ENCODE measurements at regions not wholly inside any gene's neighbourhood (a gene's known extent, or its start where the extent isn't known, plus 50 kb on each side); places are given as distances from the start of the nearest gene placed in this dataset.

- no peak overlapping the region for H3K4me3 ChIP-seq (ENCODE audit: low read depth, low read length, poor library complexity, severe bottlenecking)
- no peak overlapping the region for H3K27ac ChIP-seq (ENCODE audit: low read depth, low read length, poor library complexity, severe bottlenecking)
- intact Hi-C loops (cut with micrococcal nuclease; ENCODE audit: unreplicated experiment): no loop called here
- DNase-seq (ENCODE audit: low spot score): no peak
- no peaks in the 10 kb centered on the region for H3K27me3 ChIP-seq (replicated peaks; ENCODE audit: insufficient read depth, low read depth, low read length, poor library complexity)
- BruUV-seq (replicated peaks): no TSS peak
- H3K9me3 ChIP-seq (ENCODE audit: low read depth, low read length, poor library complexity, severe bottlenecking): no peaks in the 10 kb centered on the region
- no peaks in the 10 kb centered on the region for H3K36me3 ChIP-seq (ENCODE audit: insufficient read depth, low read length, poor library complexity, severe bottlenecking)
- POLR2A ChIA-PET (ENCODE audit: low non-redundant PET): no interaction called here
- no peaks in the 10 kb centered on the region for H3K4me1 ChIP-seq (ENCODE audit: insufficient read depth, low read length, poor library complexity, severe bottlenecking)
- no peak for TF ChIP-seq EZH2 (IDR thresholded peaks at IDR 0.05; ENCODE audit: borderline replicate concordance, low read depth, low read length, poor library complexity, severe bottlenecking)
- CTCF ChIA-PET: no interaction called here
Observed at GRCh38 chr2:41917587-41917986, 130.2 kb upstream of the PKDCC start.

GRCh38 chr2:41919135-41919534 is 128.7 kb upstream of the PKDCC start:
- no peaks in the 10 kb centered on the region for H3K9me3 ChIP-seq (ENCODE audit: low read depth, low read length, poor library complexity, severe bottlenecking)
- no peak for DNase-seq (ENCODE audit: low spot score)
- no peak overlapping the region for H3K4me3 ChIP-seq (ENCODE audit: low read depth, low read length, poor library complexity, severe bottlenecking)
- ChIA-PET CTCF (no interaction called here), POLR2A (ENCODE audit: low non-redundant PET) (interaction anchor here (0.7 kb wide), 1 partner anchor 21 kb away, joined by 4 read pairs; no protein-coding TSS in a partner anchor)
- peaks cover 6% of the 10 kb centered on the region for H3K4me1 ChIP-seq (ENCODE audit: insufficient read depth, low read length, poor library complexity, severe bottlenecking)
- no peaks in the 10 kb centered on the region for H3K27me3 ChIP-seq (replicated peaks; ENCODE audit: insufficient read depth, low read depth, low read length, poor library complexity)
- H3K27ac ChIP-seq (ENCODE audit: low read depth, low read length, poor library complexity, severe bottlenecking): no peak overlapping the region
- BruUV-seq (replicated peaks): no TSS peak
- intact Hi-C loops (cut with micrococcal nuclease; ENCODE audit: unreplicated experiment): no loop called here
- no peaks in the 10 kb centered on the region for H3K36me3 ChIP-seq (ENCODE audit: insufficient read depth, low read length, poor library complexity, severe bottlenecking)
- no peak for TF ChIP-seq EZH2 (IDR thresholded peaks at IDR 0.05; ENCODE audit: borderline replicate concordance, low read depth, low read length, poor library complexity, severe bottlenecking)
- TF ChIP-seq, protein P1, sequence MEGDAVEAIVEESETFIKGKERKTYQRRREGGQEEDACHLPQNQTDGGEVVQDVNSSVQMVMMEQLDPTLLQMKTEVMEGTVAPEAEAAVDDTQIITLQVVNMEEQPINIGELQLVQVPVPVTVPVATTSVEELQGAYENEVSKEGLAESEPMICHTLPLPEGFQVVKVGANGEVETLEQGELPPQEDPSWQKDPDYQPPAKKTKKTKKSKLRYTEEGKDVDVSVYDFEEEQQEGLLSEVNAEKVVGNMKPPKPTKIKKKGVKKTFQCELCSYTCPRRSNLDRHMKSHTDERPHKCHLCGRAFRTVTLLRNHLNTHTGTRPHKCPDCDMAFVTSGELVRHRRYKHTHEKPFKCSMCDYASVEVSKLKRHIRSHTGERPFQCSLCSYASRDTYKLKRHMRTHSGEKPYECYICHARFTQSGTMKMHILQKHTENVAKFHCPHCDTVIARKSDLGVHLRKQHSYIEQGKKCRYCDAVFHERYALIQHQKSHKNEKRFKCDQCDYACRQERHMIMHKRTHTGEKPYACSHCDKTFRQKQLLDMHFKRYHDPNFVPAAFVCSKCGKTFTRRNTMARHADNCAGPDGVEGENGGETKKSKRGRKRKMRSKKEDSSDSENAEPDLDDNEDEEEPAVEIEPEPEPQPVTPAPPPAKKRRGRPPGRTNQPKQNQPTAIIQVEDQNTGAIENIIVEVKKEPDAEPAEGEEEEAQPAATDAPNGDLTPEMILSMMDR (conservative IDR thresholded peaks at IDR 0.05; ENCODE audit: low read depth, low read length): no peak

- H3K9me3 ChIP-seq (ENCODE audit: low read depth, low read length, poor library complexity, severe bottlenecking): no peaks in the 10 kb centered on the region
- no TSS peak for BruUV-seq (replicated peaks)
- POLR2A ChIA-PET (ENCODE audit: low non-redundant PET): no interaction called here
Observed at GRCh38 chr2:41920181-41920580, 127.6 kb upstream of the PKDCC start.

DNA sequence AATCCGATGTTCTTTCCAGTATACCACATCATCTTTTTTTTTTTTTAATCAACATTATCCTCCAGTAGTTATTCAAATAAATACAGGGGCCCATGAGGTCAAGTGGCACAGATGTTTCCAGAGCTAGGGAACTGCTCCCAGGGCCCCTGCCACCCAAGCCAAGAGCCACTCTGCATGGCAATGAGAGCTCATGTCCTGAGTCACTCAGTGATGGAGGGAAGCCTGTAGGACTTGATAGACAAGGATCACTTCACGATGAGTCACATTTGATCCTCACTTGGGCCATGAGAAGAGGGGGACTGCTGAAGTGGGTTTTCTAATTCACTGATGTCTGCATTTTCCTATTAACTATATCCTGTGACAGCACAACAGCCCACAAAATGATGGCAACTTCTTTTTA is 127.0 kb upstream of the PKDCC start:
- no TSS peak for BruUV-seq (replicated peaks)
- Histone ChIP-seq H3K27me3 (replicated peaks; ENCODE audit: insufficient read depth, low read depth, low read length, poor library complexity) (no peaks in the 10 kb centered on the region), H3K27ac (ENCODE audit: low read depth, low read length, poor library complexity, severe bottlenecking) (no peak overlapping the region), H3K36me3 (ENCODE audit: insufficient read depth, low read length, poor library complexity, severe bottlenecking) (no peaks in the 10 kb centered on the region), H3K9me3 (ENCODE audit: low read depth, low read length, poor library complexity, severe bottlenecking) (no peaks in the 10 kb centered on the region), H3K4me1 (ENCODE audit: insufficient read depth, low read length, poor library complexity, severe bottlenecking) (peaks cover 12% of the 10 kb centered on the region), H3K4me3 (ENCODE audit: low read depth, low read length, poor library complexity, severe bottlenecking) (no peak overlapping the region)
- no peak for DNase-seq (ENCODE audit: low spot score)
- no peak for TF ChIP-seq EZH2 (IDR thresholded peaks at IDR 0.05; ENCODE audit: borderline replicate concordance, low read depth, low read length, poor library complexity, severe bottlenecking)
- TF ChIP-seq, protein P1 (conservative IDR thresholded peaks at IDR 0.05; ENCODE audit: low read depth, low read length): no peak
- ChIA-PET POLR2A (ENCODE audit: low non-redundant PET) (no interaction called here), CTCF (no interaction called here)
- intact Hi-C loops (cut with micrococcal nuclease; ENCODE audit: unreplicated experiment): no loop called here

More at GRCh38 chr2:41920181-41920580, 127.6 kb upstream of the PKDCC start:
- no peak for DNase-seq (ENCODE audit: low spot score)
- Histone ChIP-seq H3K4me1 (ENCODE audit: insufficient read depth, low read length, poor library complexity, severe bottlenecking) (peaks cover 12% of the 10 kb centered on the region), H3K36me3 (ENCODE audit: insufficient read depth, low read length, poor library complexity, severe bottlenecking) (no peaks in the 10 kb centered on the region), H3K27ac (ENCODE audit: low read depth, low read length, poor library complexity, severe bottlenecking) (no peak overlapping the region), H3K4me3 (ENCODE audit: low read depth, low read length, poor library complexity, severe bottlenecking) (no peak overlapping the region), H3K27me3 (replicated peaks; ENCODE audit: insufficient read depth, low read depth, low read length, poor library complexity) (no peaks in the 10 kb centered on the region)
- intact Hi-C loops (cut with micrococcal nuclease; ENCODE audit: unreplicated experiment): no loop called here
- TF ChIP-seq, protein P1 (conservative IDR thresholded peaks at IDR 0.05; ENCODE audit: low read depth, low read length): no peak
- no peak for TF ChIP-seq EZH2 (IDR thresholded peaks at IDR 0.05; ENCODE audit: borderline replicate concordance, low read depth, low read length, poor library complexity, severe bottlenecking)
- CTCF ChIA-PET: no interaction called here

Measured in A673 (cell line).